HEK293T (cell line): ENCODE measurements at regions not wholly inside any gene's neighbourhood (a gene's known extent, or its start where the extent isn't known, plus 50 kb on each side); places are given as distances from the start of the nearest gene placed in this dataset.

Experiments
- CTCF ChIA-PET: fragments of 350-600 bp; formaldehyde crosslinking; extraction: SDS; loops from one replicate; lab custom pipeline; 2021; ENCODE audit warnings: antibody characterized with exemption, inconsistent platforms; lab: Yijun Ruan, JAX
- POLR2A ChIA-PET: fragments of 350-600 bp; formaldehyde crosslinking; extraction: SDS; loops from one replicate; lab custom pipeline; 2020; ENCODE audit warnings: antibody characterized with exemption, inconsistent platforms; lab: Yijun Ruan, JAX
- DNase-seq: peaks from one replicate; pipeline ENCODE4 v3.0.0; 2012; ENCODE audit warnings: mixed read lengths; ENCODE audit errors: extremely low spot score
- ARNT ChIP-seq: fragments of 450-650 bp; IDR thresholded peaks from 2 replicates; pipeline ENCODE4 v1.6.1; 2017; ENCODE audit warnings: mild to moderate bottlenecking
- BHLHE40 ChIP-seq: fragments of 450-650 bp; IDR thresholded peaks from 2 replicates; pipeline ENCODE4 v1.6.1; 2016; ENCODE audit warnings: mild to moderate bottlenecking, moderate library complexity, borderline replicate concordance
- CTBP1 ChIP-seq: fragments of 450-650 bp; IDR thresholded peaks from 2 replicates; pipeline ENCODE4 v1.6.1; 2016; ENCODE audit warnings: borderline replicate concordance
- ELF4 ChIP-seq: fragments of 450-650 bp; IDR thresholded peaks from 2 replicates; pipeline ENCODE4 v1.6.1; 2017; ENCODE audit warnings: antibody characterized with exemption
- FOXA1 ChIP-seq: fragments of 450-650 bp; IDR thresholded peaks from 2 replicates; pipeline ENCODE4 v1.6.1; 2016; ENCODE audit warnings: mild to moderate bottlenecking
- FOXK2 ChIP-seq: fragments of 450-650 bp; IDR thresholded peaks from 2 replicates; pipeline ENCODE4 v1.6.1; 2016; ENCODE audit warnings: mild to moderate bottlenecking
- FOXM1 ChIP-seq: fragments of 450-650 bp; IDR thresholded peaks from 2 replicates; pipeline ENCODE4 v1.6.1; 2017; ENCODE audit warnings: mild to moderate bottlenecking, borderline replicate concordance
- HDGF ChIP-seq: fragments of 450-650 bp; IDR thresholded peaks from 2 replicates; pipeline ENCODE4 v1.6.1; 2017; ENCODE audit warnings: antibody characterized with exemption, borderline replicate concordance
- L3MBTL2 ChIP-seq: fragments of 450-650 bp; conservative IDR thresholded peaks from 2 replicates; pipeline ENCODE4 v1.6.1; 2016; ENCODE audit warnings: mild to moderate bottlenecking
- LEF1 ChIP-seq: fragments of 450-650 bp; IDR thresholded peaks from 2 replicates; pipeline ENCODE4 v1.6.1; 2017; ENCODE audit warnings: mild to moderate bottlenecking, borderline replicate concordance
- NFRKB ChIP-seq: fragments of 450-650 bp; IDR thresholded peaks from 2 replicates; pipeline ENCODE4 v1.6.1; 2016; ENCODE audit warnings: mild to moderate bottlenecking, moderate library complexity
- PKNOX1 ChIP-seq: fragments of 450-650 bp; IDR thresholded peaks from 2 replicates; pipeline ENCODE4 v1.6.1; 2016
- SP1 ChIP-seq: fragments of 450-650 bp; IDR thresholded peaks from 2 replicates; pipeline ENCODE4 v1.6.1; 2017
- SUZ12 ChIP-seq: fragments of 450-650 bp; IDR thresholded peaks from 2 replicates; pipeline ENCODE4 v1.6.1; 2016; ENCODE audit warnings: mild to moderate bottlenecking
- TARDBP ChIP-seq: fragments of 450-650 bp; IDR thresholded peaks from 2 replicates; pipeline ENCODE4 v1.6.1; 2016
- ZNF384 ChIP-seq: fragments of 450-650 bp; IDR thresholded peaks from 2 replicates; pipeline ENCODE4 v1.6.1; 2016

- CTCF ChIA-PET = no interaction called here
- no peak for DNase-seq
- no peak for TF ChIP-seq PKNOX1
- TF ChIP-seq FOXA1 = no peak
- no peak for TF ChIP-seq FOXK2
- no peak for TF ChIP-seq SUZ12
- TF ChIP-seq TARDBP = no peak
- no peak for TF ChIP-seq ARNT
- no peak for TF ChIP-seq LEF1
- TF ChIP-seq HDGF = no peak
- TF ChIP-seq SP1 = no peak
- TF ChIP-seq ELF4 = no peak
- TF ChIP-seq BHLHE40 = no peak
- no peak for TF ChIP-seq CTBP1
- no peak for TF ChIP-seq FOXM1
- TF ChIP-seq L3MBTL2 = no peak
- TF ChIP-seq ZNF384 = no peak
- no peak for TF ChIP-seq NFRKB
- POLR2A ChIA-PET = no interaction called here
Measured at GRCh38 chr20:60486937-60487336, 528.7 kb downstream of the CDH26 start.

- POLR2A ChIA-PET = no interaction called here
- TF ChIP-seq TARDBP (no peak), ELF4 (no peak), CTBP1 (no peak), FOXA1 (no peak), PKNOX1 (no peak), L3MBTL2 (no peak), ZNF384 (no peak), HDGF (no peak), FOXM1 (no peak), NFRKB (no peak), BHLHE40 (no peak), LEF1 (no peak), SUZ12 (no peak), ARNT (no peak), FOXK2 (no peak), SP1 (no peak)
- CTCF ChIA-PET = interaction anchor here (0.7 kb wide), 1 partner anchor 113 kb away, joined by 3 read pairs; no protein-coding TSS in a partner anchor
Measured at GRCh38 chr20:60490217-60491050, 532.2 kb downstream of the CDH26 start.

GRCh38 chr20:60491051-60491581, 532.9 kb downstream of the CDH26 start:
- CTCF ChIA-PET = no interaction called here
- TF ChIP-seq FOXM1 = no peak
- no peak for TF ChIP-seq SP1
- no peak for DNase-seq
- POLR2A ChIA-PET = no interaction called here

More at GRCh38 chr20:60490217-60491050, 532.2 kb downstream of the CDH26 start:
- DNase-seq = no peak

- CTCF ChIA-PET = interaction anchor here (0.6 kb wide), 1 partner anchor 65 kb away, joined by 3 read pairs; no protein-coding TSS in a partner anchor
- POLR2A ChIA-PET = no interaction called here
- no peak for TF ChIP-seq ZNF384
- TF ChIP-seq SP1 = no peak
- no peak for TF ChIP-seq FOXA1
- TF ChIP-seq FOXK2 = no peak
- TF ChIP-seq BHLHE40 = no peak
- no peak for TF ChIP-seq PKNOX1
- TF ChIP-seq ELF4 = no peak
- no peak for TF ChIP-seq CTBP1
- no peak for TF ChIP-seq L3MBTL2
- TF ChIP-seq SUZ12 = no peak
- TF ChIP-seq LEF1 = no peak
- TF ChIP-seq ARNT = no peak
- TF ChIP-seq HDGF = no peak
- TF ChIP-seq FOXM1 = no peak
- TF ChIP-seq TARDBP = no peak
- DNase-seq = no peak
Measured at GRCh38 chr20:60494476-60494875, 536.3 kb downstream of the CDH26 start.

GRCh38 chr20:60497298-60498035, 539.2 kb downstream of the CDH26 start:
- DNase-seq = no peak
- TF ChIP-seq SP1 (no peak), SUZ12 (no peak), PKNOX1 (no peak), FOXA1 (no peak), CTBP1 (no peak), ARNT (no peak), NFRKB (no peak), ELF4 (no peak), HDGF (no peak), ZNF384 (no peak), FOXM1 (no peak), FOXK2 (no peak), L3MBTL2 (no peak), LEF1 (no peak), TARDBP (no peak), BHLHE40 (no peak)
- CTCF ChIA-PET = no interaction called here
- POLR2A ChIA-PET = no interaction called here
